Activated T-helper 1 cell treated with anti-CD3 and anti-CD28 coated beads, Interleukin-12 subunit alpha, Interleukin-12 subunit beta, Interleukin-2, Interleukin-4 antibody, amounts not matched to agents 30 ng/mL and 10 ng/mL and 1 ng/mL, durations not matched to agents 14 hours and 24 hours and 36 hours (primary cell): ENCODE measurements at regions not wholly inside any gene's neighbourhood (a gene's known extent, or its start where the extent isn't known, plus 50 kb on each side); places are given as distances from the start of the nearest gene placed in this dataset.

ENCODE experiments used
- DNase-seq: peaks from one replicate; pipeline ENCODE4 v3.0.0; 2021; ENCODE audit warnings: low spot score
- H3K27ac Mint-ChIP-seq: one replicate; pipeline ENCODE4 v1.8.0; 2021; ENCODE audit warnings: mild to moderate bottlenecking, mixed read lengths
- H3K27me3 Mint-ChIP-seq: one replicate; pipeline ENCODE4 v1.8.0; 2022; ENCODE audit warnings: mild to moderate bottlenecking, moderate library complexity, mixed read lengths; ENCODE audit not compliant: insufficient read depth
- H3K36me3 Mint-ChIP-seq: one replicate; pipeline ENCODE4 v1.8.0; 2021; ENCODE audit warnings: low read depth, mixed read lengths
- H3K4me1 Mint-ChIP-seq: one replicate; pipeline ENCODE4 v1.8.0; 2021; ENCODE audit warnings: low read depth, mixed read lengths
- H3K4me3 Mint-ChIP-seq: one replicate; pipeline ENCODE4 v1.8.0; 2021; ENCODE audit warnings: mild to moderate bottlenecking, moderate library complexity, mixed read lengths
- H3K9me3 Mint-ChIP-seq: one replicate; pipeline ENCODE4 v1.8.0; 2021; ENCODE audit warnings: mixed read lengths
- intact Hi-C: fragments of 100-400 bp; cut with micrococcal nuclease; formaldehyde crosslinking; loops from one replicate; pipeline ENCODE4 v1.15.1; 2024

DNA sequence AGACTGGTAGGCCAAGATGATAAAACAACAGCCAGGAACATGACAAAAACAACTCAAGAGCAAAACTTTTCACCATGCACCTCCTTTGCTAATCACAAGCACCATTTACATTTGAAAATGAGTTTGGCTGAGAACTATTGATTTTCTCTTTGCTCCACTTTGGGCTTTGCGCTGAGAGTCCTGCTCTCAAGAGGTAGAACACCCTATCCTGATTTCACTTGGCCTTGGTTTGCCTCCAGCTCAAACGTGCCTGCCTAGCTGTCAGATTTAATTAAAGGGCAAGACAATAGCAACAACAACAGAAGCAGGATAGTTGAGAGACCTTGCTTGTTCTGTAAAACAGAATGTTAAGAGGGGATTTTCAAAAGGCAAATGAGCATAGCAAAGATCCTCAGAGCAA lies 128.2 kb upstream of the ASTN2 start:
- intact Hi-C loops: no loop called here
- H3K27me3 Mint-ChIP-seq: peaks cover 2% of the 10 kb centered on the region
- no peaks in the 10 kb centered on the region for H3K9me3 Mint-ChIP-seq
- H3K4me3 Mint-ChIP-seq: no peak overlapping the region
- H3K36me3 Mint-ChIP-seq: no peaks in the 10 kb centered on the region
- no peak for DNase-seq
- no peak overlapping the region for H3K27ac Mint-ChIP-seq
- H3K4me1 Mint-ChIP-seq: no peaks in the 10 kb centered on the region

DNA sequence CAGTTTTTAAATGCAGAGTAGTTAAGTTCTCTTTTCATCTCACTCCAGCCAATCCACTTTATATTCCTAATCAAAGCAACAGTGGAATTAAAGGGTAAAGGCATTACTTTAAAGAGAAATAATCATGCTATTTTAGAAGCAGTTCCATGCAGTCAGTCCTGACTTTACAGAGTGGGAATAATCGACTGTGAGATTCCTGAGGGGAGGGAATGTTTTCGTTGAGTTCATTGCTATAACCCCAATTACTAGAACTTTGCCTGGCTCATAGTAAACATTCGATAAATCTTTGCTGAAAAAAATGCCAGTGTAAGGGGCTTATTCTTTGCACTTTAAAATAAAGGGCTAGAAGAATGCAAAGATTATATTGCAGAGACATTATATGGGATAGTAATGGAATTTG lies 127.2 kb upstream of the ASTN2 start:
- no peak overlapping the region for H3K27ac Mint-ChIP-seq

DNA sequence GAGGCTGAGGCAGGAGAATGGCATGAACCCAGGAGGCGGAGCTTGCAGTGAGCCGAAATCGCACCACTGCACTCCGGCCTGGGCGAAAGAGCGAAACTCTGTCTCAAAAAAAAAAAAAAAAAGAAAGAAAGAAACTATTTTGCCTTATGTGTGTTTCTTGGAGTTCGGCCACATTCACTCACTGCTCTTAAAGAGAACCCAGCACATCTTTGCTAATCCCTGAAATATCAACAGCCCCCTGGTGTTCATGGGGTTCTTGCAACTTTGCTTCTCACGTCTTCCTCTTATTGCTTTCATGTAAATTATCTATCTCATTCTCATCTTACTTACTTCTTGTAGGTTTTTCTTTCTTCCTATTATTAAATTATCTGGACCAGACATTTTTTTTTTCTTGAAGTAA lies 126.3 kb upstream of the ASTN2 start:
- Mint-ChIP-seq H3K9me3 (no peaks in the 10 kb centered on the region), H3K27me3 (no peaks in the 10 kb centered on the region), H3K4me1 (no peaks in the 10 kb centered on the region), H3K4me3 (no peak overlapping the region), H3K27ac (no peak overlapping the region), H3K36me3 (no peaks in the 10 kb centered on the region)
- intact Hi-C loops: no loop called here
- no peak for DNase-seq

More for the DNA sequence above, 127.2 kb upstream of the ASTN2 start:
- intact Hi-C loops: no loop called here
- no peaks in the 10 kb centered on the region for H3K27me3 Mint-ChIP-seq
- H3K36me3 Mint-ChIP-seq: no peaks in the 10 kb centered on the region
- H3K9me3 Mint-ChIP-seq: no peaks in the 10 kb centered on the region
- H3K4me3 Mint-ChIP-seq: no peak overlapping the region
- H3K4me1 Mint-ChIP-seq: no peaks in the 10 kb centered on the region
- DNase-seq: no peak

DNA sequence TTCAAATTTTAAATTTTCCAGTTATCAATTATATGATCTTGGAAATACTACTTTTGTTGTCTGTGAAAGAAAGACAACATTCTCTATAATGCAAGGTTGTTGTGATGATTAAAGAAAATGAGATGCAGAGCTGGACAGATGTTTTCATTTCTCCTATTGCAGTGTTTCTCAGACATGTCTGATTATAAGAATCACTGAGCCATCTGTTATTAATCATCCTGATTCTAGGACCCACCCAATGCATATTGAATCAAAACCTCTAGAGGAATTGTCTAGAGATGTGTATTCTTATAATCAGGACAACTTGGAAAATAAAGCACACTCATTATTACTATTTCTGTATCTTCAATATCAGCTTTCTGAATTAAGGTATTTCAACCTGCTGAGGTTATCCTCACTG lies 121.1 kb upstream of the ASTN2 start:
- Mint-ChIP-seq H3K9me3 (no peaks in the 10 kb centered on the region), H3K27me3 (no peaks in the 10 kb centered on the region), H3K4me1 (no peaks in the 10 kb centered on the region), H3K27ac (no peak overlapping the region), H3K36me3 (no peaks in the 10 kb centered on the region), H3K4me3 (no peak overlapping the region)
- intact Hi-C loops: no loop called here
- DNase-seq: no peak

DNA sequence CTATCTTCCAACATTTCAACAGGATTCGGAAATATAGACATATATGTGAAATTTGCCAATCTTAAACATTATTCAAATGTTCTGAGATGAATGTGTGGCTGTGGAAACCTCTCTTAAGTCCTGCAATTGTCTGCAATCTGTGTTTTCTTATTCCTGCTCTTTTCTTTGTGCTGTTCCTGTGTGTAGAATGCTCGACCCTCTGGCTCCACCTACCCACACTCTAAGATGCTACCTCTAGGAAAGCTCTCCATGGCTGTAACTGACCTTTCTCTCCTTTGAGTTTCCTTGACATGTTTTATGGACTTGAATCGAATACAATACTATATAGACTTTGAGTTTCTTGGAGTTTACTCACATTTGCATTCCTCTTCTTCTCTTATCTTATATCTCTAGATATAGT lies 120.6 kb upstream of the ASTN2 start:
- no peaks in the 10 kb centered on the region for H3K27me3 Mint-ChIP-seq
- intact Hi-C loops: no loop called here
- H3K36me3 Mint-ChIP-seq: no peaks in the 10 kb centered on the region
- no peaks in the 10 kb centered on the region for H3K9me3 Mint-ChIP-seq
- no peak overlapping the region for H3K27ac Mint-ChIP-seq
- no peak overlapping the region for H3K4me3 Mint-ChIP-seq
- H3K4me1 Mint-ChIP-seq: no peaks in the 10 kb centered on the region
- no peak for DNase-seq

DNA sequence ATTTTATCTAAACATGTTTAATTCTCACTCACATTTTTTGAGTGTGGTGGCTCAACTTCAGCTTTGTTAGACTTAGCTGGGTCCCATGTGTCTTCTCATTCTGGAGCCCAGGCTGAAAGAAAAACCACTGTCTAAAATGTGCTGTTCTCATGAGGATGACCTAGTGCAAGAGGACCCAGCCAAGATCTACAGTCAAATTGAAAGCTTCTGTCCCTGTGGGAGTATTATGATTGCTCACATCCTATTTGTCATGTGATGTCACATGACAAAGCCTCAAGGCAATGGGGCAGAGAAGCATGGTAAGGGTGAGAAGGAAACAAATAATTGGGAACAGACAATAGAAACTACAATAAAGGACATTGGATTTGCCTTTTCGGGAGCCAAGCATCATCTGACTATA lies 113.4 kb upstream of the ASTN2 start:
- intact Hi-C loops: no loop called here
- H3K4me3 Mint-ChIP-seq: no peak overlapping the region

DNA sequence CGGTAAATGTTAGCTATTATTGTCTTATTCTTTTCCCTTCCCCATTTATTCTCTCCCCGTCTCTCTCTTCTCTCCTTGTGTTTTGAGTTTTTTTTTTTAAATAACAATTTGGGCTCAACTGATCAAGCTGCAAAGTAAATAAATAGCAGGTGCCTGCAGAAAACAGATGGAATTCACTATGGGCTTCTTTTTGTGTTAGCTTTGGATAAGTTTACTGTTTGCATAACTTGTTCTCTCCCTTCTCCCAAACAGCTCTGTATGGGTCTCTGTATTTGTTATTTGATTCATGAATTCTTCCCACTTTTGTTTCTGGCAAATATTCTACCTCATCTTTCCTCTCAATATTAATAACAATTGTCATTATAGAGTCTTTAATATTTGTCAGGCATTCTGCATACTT lies 111.8 kb upstream of the ASTN2 start:
- no peak overlapping the region for H3K4me3 Mint-ChIP-seq
- DNase-seq: no peak
- intact Hi-C loops: no loop called here
- H3K27me3 Mint-ChIP-seq: no peaks in the 10 kb centered on the region
- H3K27ac Mint-ChIP-seq: no peak overlapping the region
- H3K9me3 Mint-ChIP-seq: no peaks in the 10 kb centered on the region
- H3K36me3 Mint-ChIP-seq: no peaks in the 10 kb centered on the region
- no peaks in the 10 kb centered on the region for H3K4me1 Mint-ChIP-seq

More for the DNA sequence above, 113.4 kb upstream of the ASTN2 start:
- Mint-ChIP-seq H3K36me3 (no peaks in the 10 kb centered on the region), H3K9me3 (no peaks in the 10 kb centered on the region), H3K27me3 (no peaks in the 10 kb centered on the region), H3K4me1 (no peaks in the 10 kb centered on the region), H3K27ac (no peak overlapping the region)
- DNase-seq: no peak

DNA sequence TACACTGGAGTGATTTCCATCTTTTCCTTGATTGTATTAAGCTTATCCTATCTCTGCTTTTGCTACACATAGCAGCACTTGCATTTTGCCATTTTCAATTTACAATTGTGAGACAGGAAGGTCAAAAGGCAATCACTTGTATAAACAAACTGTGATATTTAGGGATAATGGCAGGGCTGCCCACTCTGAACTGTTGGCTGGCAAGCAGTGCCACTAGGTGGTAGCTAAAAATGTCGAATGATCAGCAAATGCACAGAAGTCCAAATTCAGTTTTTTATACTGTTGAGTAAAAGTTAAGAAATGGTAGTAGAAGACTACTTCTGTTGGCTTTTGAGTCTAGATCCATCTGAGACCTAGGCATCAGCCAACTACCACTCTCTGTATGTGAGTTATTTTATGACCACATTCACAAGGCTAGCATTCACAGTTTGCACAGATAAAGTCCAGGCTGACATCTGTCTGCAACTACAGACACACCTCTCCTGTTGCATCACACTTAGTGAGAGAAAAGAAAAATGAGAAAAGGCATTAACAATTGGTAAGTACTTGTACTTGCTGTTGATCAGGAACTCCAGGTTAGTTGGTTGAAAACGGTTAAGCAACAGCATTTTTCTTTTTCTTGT lies 108.8 kb upstream of the ASTN2 start:
- H3K27ac Mint-ChIP-seq: no peak overlapping the region
- H3K4me1 Mint-ChIP-seq: no peaks in the 10 kb centered on the region
- DNase-seq: no peak
- no peak overlapping the region for H3K4me3 Mint-ChIP-seq
- no peaks in the 10 kb centered on the region for H3K36me3 Mint-ChIP-seq
- no peaks in the 10 kb centered on the region for H3K27me3 Mint-ChIP-seq
- intact Hi-C loops: no loop called here
- no peaks in the 10 kb centered on the region for H3K9me3 Mint-ChIP-seq

DNA sequence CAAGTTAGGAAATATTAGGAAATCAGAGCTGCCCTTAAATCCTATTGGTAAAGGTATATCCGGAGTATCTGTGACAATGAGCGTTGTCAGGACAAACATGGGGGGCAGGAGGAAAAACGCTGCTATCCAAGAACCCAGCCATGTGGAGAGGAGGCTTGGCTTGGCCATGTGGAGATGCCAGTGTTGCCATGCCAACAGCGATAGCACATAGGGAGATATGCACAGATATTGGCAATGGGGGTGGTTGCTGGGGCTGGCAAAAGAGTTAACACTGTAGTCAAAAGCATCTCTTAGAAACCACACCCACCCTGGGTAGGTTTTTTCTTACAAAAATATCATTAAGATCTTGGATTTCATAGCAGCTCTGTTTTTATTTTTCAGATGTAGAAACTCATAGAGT lies 106.4 kb upstream of the ASTN2 start:
- Mint-ChIP-seq H3K36me3 (no peaks in the 10 kb centered on the region), H3K27ac (no peak overlapping the region), H3K9me3 (no peaks in the 10 kb centered on the region), H3K4me3 (no peak overlapping the region), H3K27me3 (no peaks in the 10 kb centered on the region), H3K4me1 (no peaks in the 10 kb centered on the region)
- no peak for DNase-seq
- intact Hi-C loops: no loop called here

DNA sequence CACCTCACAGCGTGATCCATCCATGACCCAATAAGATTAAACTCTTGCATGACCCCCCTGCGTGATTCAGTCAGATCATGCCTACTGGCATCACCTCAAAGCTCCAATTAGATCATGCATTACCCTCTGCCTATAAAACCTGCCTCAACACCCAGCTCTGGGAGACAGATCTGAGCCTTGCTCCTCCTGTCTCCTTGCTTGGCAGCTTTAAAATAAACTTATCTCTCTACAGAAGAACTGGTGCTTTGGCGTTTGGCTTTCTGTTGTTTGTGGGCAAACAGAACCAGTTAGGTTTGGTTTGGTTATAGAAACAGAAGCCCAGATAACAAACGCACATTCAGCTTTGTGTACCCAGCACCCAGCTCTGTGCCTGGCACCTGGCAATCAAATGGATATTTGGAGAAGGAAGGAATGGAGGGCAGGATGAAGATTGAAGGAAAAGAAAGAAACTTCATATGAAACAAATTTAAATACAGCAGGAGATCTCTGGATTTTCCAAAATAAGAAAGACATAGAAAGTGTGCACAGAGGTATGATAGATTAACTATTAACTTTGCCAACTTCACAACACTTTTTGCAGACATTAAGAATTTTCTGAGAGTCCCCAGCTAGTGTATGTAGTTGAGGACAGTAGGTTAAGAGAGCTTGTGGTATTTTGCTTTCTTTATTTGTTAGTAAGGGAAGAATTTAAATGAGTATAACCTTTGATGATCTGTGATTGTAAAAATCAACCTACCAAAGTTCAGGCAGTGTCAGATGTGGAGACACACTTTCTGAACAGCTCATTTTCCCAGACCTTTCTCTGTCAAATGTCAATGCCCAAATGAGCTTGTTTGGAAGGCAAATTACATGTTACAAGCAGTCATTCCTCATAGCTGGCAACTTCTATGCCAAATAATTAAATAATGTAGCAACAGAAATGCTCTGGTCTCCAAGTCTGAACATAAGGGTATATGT lies 102.1 kb upstream of the ASTN2 start:
- Mint-ChIP-seq H3K27me3 (no peaks in the 10 kb centered on the region), H3K4me3 (no peak overlapping the region), H3K4me1 (no peaks in the 10 kb centered on the region), H3K36me3 (no peaks in the 10 kb centered on the region), H3K27ac (no peak overlapping the region), H3K9me3 (no peaks in the 10 kb centered on the region)
- intact Hi-C loops: no loop called here
- no peak for DNase-seq

DNA sequence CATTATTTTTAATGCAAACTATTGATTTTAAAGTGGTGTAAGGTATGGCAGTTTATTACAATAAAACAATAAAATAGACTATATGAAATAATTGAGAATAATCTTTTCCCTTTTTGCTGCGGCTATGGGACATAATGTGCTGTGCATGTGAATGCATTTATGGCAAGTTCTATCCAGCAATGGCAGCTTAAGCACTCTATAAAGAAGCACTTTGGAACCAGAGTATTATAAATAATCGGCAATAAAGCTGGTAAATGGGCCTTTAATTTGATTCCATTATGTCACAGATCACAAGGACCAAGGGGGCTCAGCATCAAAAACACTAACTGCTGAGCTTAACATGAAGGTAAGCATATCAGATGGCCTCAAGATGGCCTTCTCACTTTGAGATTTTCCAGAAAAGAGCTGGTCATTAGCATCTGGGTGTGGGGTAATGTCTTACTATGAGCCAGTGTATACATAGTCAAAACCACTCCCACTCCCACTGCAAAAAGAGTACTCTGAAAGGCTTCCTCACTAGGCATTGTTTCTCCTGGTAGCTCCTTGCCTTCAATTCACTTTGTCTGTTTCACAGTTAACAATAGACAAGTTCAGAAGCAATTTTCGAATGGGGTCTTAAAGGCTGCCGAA lies 97.1 kb upstream of the ASTN2 start:
- H3K27me3 Mint-ChIP-seq: no peaks in the 10 kb centered on the region
- DNase-seq: no peak
- H3K9me3 Mint-ChIP-seq: no peaks in the 10 kb centered on the region
- intact Hi-C loops: no loop called here
- H3K36me3 Mint-ChIP-seq: no peaks in the 10 kb centered on the region
- no peaks in the 10 kb centered on the region for H3K4me1 Mint-ChIP-seq
- no peak overlapping the region for H3K4me3 Mint-ChIP-seq
- no peak overlapping the region for H3K27ac Mint-ChIP-seq

DNA sequence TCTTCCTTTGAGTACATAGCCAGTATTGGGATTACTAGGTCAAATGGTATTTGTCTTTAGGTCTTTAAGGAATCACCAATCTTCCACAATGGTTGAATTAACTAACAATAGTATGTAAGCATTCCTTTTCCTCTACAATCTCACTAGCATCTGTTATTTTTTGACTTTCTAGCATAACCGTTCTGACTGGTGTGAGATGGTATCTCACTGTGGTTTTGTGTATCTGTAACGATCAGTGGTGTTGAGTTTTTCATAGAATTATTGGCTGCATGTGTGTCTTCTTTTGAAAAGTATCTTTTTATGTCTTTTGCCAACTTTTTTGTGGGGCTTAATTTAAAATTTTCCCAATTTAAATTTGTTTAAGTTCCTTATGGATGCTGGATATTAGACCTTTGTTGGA lies 81.5 kb upstream of the ASTN2 start:
- DNase-seq: no peak
- Mint-ChIP-seq H3K4me1 (no peaks in the 10 kb centered on the region), H3K27me3 (no peaks in the 10 kb centered on the region), H3K36me3 (no peaks in the 10 kb centered on the region), H3K9me3 (no peaks in the 10 kb centered on the region), H3K4me3 (no peak overlapping the region), H3K27ac (no peak overlapping the region)
- intact Hi-C loops: no loop called here

DNA sequence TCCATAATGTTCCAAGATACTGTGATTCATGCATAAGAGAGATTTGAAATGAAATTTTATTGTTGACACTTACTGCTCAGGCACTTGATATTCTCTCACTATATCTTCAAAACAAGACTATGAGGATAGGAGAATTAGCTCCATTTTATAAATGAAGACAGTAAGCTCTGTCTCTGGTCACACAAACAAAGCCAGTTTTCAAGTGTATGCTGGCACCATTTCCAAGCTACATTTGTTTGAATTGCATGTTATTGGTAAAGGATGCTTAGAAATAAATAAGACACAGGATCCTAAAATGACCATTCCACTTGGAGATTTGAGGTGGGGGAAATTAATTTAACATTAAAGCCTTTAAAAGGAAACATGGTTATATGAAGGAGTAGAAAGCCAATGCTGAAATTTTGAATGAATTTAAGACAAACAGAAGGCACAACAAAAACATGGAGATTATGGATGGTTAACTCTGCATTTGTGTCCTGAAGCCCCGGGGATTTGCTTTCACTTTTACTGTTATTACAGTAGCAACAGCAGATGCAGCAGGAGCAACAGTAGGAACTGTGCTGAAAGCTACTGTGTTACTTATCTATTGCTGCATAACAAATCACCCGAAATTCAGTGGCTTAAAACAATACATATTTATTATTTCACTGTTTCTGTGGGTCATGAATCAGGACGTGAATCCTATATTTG lies 79.7 kb upstream of the ASTN2 start:
- Mint-ChIP-seq H3K27ac (no peak overlapping the region), H3K27me3 (no peaks in the 10 kb centered on the region), H3K4me1 (no peaks in the 10 kb centered on the region), H3K36me3 (no peaks in the 10 kb centered on the region), H3K4me3 (no peak overlapping the region), H3K9me3 (no peaks in the 10 kb centered on the region)
- DNase-seq: no peak
- intact Hi-C loops: no loop called here
